Esophagus muscularis mucosa (tissue), 4 donors: ENCODE measurements at regions not wholly inside any gene's neighbourhood (a gene's known extent, or its start where the extent isn't known, plus 50 kb on each side); places are given as distances from the start of the nearest gene placed in this dataset.

Experiments
- EP300 ChIP-seq: sonication (generic); formaldehyde crosslinking; IDR thresholded peaks from one replicate; pipeline ENCODE4 v1.6.1; 2017; ENCODE audit warnings: antibody characterized with exemption
- POLR2A ChIP-seq: fragments of 450-650 bp; IDR thresholded peaks from one replicate; pipeline ENCODE4 v1.6.1; 2017; ENCODE audit warnings: antibody characterized with exemption, moderate library complexity, mild to moderate bottlenecking, low read depth
- POLR2AphosphoS5 ChIP-seq, 2 donors: sonication (generic); formaldehyde crosslinking; IDR thresholded peaks; one replicate each; pipeline ENCODE4 v1.6.1; 2017; ENCODE audit warnings: antibody characterized with exemption in 2 of 2
- TF ChIP-seq, protein P1 (sequence below), 3 experiments: fragments of 200-600 bp in 2 of 3; fragments of 450-650 bp in 1 of 3; sonication (generic) in 2 of 3; IDR thresholded peaks; one replicate each; pipeline ENCODE4 v1.5.1; 2017 to 2019; ENCODE audit warnings: antibody characterized with exemption in 3 of 3, mild to moderate bottlenecking in 2 of 3, moderate library complexity in 1 of 3

DNA sequence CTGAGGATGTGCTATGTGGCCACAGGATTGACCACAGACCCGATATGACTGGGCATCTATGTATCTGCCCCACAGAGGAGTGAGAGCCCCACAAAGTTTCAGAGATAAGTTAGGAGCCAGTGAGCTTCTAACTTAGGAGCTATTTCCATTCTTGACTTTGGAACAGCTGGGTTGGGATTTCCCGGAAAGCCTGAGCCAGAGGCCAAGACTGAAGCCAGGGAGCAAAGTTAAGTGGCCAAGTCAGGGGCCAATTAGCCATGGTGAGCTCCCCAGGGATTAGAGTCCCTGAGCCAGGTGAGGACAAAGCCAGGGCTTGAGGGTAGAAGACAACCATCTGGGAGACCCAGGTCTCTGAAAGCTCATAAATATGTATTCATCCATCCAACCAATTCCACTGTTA lies 143.6 kb downstream of the MAFB start:
- TF ChIP-seq, protein P1, sequence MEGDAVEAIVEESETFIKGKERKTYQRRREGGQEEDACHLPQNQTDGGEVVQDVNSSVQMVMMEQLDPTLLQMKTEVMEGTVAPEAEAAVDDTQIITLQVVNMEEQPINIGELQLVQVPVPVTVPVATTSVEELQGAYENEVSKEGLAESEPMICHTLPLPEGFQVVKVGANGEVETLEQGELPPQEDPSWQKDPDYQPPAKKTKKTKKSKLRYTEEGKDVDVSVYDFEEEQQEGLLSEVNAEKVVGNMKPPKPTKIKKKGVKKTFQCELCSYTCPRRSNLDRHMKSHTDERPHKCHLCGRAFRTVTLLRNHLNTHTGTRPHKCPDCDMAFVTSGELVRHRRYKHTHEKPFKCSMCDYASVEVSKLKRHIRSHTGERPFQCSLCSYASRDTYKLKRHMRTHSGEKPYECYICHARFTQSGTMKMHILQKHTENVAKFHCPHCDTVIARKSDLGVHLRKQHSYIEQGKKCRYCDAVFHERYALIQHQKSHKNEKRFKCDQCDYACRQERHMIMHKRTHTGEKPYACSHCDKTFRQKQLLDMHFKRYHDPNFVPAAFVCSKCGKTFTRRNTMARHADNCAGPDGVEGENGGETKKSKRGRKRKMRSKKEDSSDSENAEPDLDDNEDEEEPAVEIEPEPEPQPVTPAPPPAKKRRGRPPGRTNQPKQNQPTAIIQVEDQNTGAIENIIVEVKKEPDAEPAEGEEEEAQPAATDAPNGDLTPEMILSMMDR (IDR thresholded peaks at IDR 0.05): no peak
- TF ChIP-seq POLR2AphosphoS5 (IDR thresholded peaks at IDR 0.05): no peak
- TF ChIP-seq POLR2A: no peak
- no peak for TF ChIP-seq EP300
